SK-N-SH (cell line): ENCODE measurements at regions not wholly inside any gene's neighbourhood (a gene's known extent, or its start where the extent isn't known, plus 50 kb on each side); places are given as distances from the start of the nearest gene placed in this dataset.

Source experiments
- CTCF ChIA-PET: fragments of 300-600, 350-600 bp; formaldehyde crosslinking; extraction: SDS; loops from one replicate; lab custom pipeline; 2021; lab: Yijun Ruan, JAX
- POLR2A ChIA-PET: fragments of 350-600 bp; sonication (Branson Sonifier 250); formaldehyde crosslinking; extraction: SDS; loops from one replicate; lab custom pipeline; 2020; ENCODE audit warnings: antibody characterized with exemption, inconsistent platforms; lab: Yijun Ruan, JAX
- DNase-seq: peaks from one replicate; pipeline ENCODE4 v3.0.0; 2012
- H2AFZ ChIP-seq: fragments of 200-600 bp; sonication (generic); 2 replicates; pipeline ENCODE4 v1.8.1; 2016; ENCODE audit warnings: antibody characterized with exemption, mild to moderate bottlenecking, low read depth
- H3F3A ChIP-seq: fragments of 200-600 bp; sonication (generic); replicated peaks from 2 replicates; pipeline ENCODE3; 2016; ENCODE audit warnings: antibody characterized with exemption, mild to moderate bottlenecking; ENCODE audit not compliant: insufficient read depth
- H3K27ac ChIP-seq, 2 experiments: fragments of 200-500 bp in 1 of 2; fragments of 200-600 bp in 1 of 2; sonication (Bioruptor generic) in 1 of 2; sonication (generic), shearing (Covaris generic) in 1 of 2; 2 replicates each; pipeline versions ENCODE4 v1.5.1 to v1.6.1; 2014 to 2016; ENCODE audit warnings: low read depth in 2 of 2, inconsistent platforms in 1 of 2, low read length in 1 of 2, mild to moderate bottlenecking in 1 of 2, mixed read lengths in 1 of 2
- H3K27me3 ChIP-seq: fragments of 200-600 bp; sonication (generic), shearing (Covaris generic); 2 replicates; pipeline ENCODE4 v1.6.1; 2016; ENCODE audit warnings: mixed run types; ENCODE audit not compliant: insufficient read depth
- H3K36me3 ChIP-seq, 2 experiments: fragments of 200-500 bp in 1 of 2; fragments of 200-600 bp in 1 of 2; sonication (Bioruptor generic) in 1 of 2; sonication (generic) in 1 of 2; replicated peaks in 1 of 2; 2 replicates each; pipeline versions ENCODE3 to v1.5.1; 2014 to 2016; ENCODE audit warnings: low read length in 1 of 2, mild to moderate bottlenecking in 1 of 2; ENCODE audit not compliant: insufficient read depth in 2 of 2, control insufficient read depth in 1 of 2
- H3K4me1 ChIP-seq, 2 experiments: fragments of 200-500 bp in 1 of 2; fragments of 200-600 bp in 1 of 2; sonication (Bioruptor generic) in 1 of 2; sonication (generic), shearing (Covaris generic) in 1 of 2; 2 replicates each; pipeline versions ENCODE4 v1.5.1 to v1.6.1; 2014 to 2016; ENCODE audit warnings: low read depth in 1 of 2, low read length in 1 of 2, mixed run types in 1 of 2; ENCODE audit not compliant: insufficient read depth in 2 of 2, control insufficient read depth in 1 of 2
- H3K4me2 ChIP-seq: fragments of 200-600 bp; sonication (generic), shearing (Covaris generic); 2 replicates; pipeline ENCODE4 v1.6.1; 2017; ENCODE audit warnings: mixed run types
- H3K4me3 ChIP-seq, 2 experiments: fragments of 200-500 bp in 1 of 2; fragments of 200-600 bp in 1 of 2; sonication (Bioruptor generic) in 1 of 2; sonication (generic), shearing (Covaris generic) in 1 of 2; 2 replicates each; pipeline versions ENCODE4 v1.5.1 to v1.8.1; 2014 to 2016; ENCODE audit warnings: low read depth in 2 of 2, inconsistent platforms in 1 of 2, low read length in 1 of 2, mild to moderate bottlenecking in 1 of 2, mixed read lengths in 1 of 2, moderate library complexity in 1 of 2
- H3K79me2 ChIP-seq: fragments of 200-600 bp; sonication (generic); 2 replicates; pipeline ENCODE4 v1.8.1; 2017; ENCODE audit warnings: mild to moderate bottlenecking; ENCODE audit not compliant: insufficient read depth
- H3K9ac ChIP-seq: fragments of 200-600 bp; sonication (generic); 2 replicates; pipeline ENCODE4 v1.6.1; 2017; ENCODE audit warnings: mixed run types
- H3K9me2 ChIP-seq: fragments of 200-600 bp; sonication (generic); 2 replicates; pipeline ENCODE4 v1.6.1; 2017; ENCODE audit warnings: mixed run types
- H3K9me3 ChIP-seq: fragments of 200-600 bp; sonication (generic); 2 replicates; pipeline ENCODE4 v1.6.1; 2017; ENCODE audit warnings: mixed run types, mild to moderate bottlenecking, moderate library complexity
- H4K20me1 ChIP-seq: fragments of 200-600 bp; sonication (generic); 2 replicates; pipeline ENCODE4 v1.6.1; 2017; ENCODE audit warnings: mild to moderate bottlenecking, mixed run types; ENCODE audit not compliant: insufficient read depth
- CHD2 ChIP-seq: fragments of 150-350 bp; IDR thresholded peaks from 2 replicates; pipeline ENCODE4 v1.6.1; 2018; ENCODE audit warnings: low read length; ENCODE audit not compliant: partially characterized antibody
- ELF1 ChIP-seq: IDR thresholded peaks from 2 replicates; pipeline ENCODE4 v1.4.0; 2012
- EZH2phosphoT487 ChIP-seq: fragments of 200-600 bp; sonication (generic); IDR thresholded peaks from 2 replicates; pipeline ENCODE4 v1.6.1; 2017; ENCODE audit warnings: low read depth, mixed run types, mild to moderate bottlenecking, antibody characterized with exemption, moderate library complexity, borderline replicate concordance
- FOXJ3 ChIP-seq: sonication (generic); formaldehyde crosslinking; IDR thresholded peaks from 2 replicates; pipeline ENCODE4 v1.5.1; 2020; ENCODE audit warnings: mild to moderate bottlenecking, missing genetic modification reagents
- GABPA ChIP-seq: IDR thresholded peaks from 2 replicates; pipeline ENCODE4 v1.4.0; 2012; ENCODE audit warnings: low read depth, mild to moderate bottlenecking
- GATA2 ChIP-seq: sonication (generic); formaldehyde crosslinking; IDR thresholded peaks from 2 replicates; pipeline ENCODE4 v1.5.0; 2020; ENCODE audit warnings: mild to moderate bottlenecking, missing genetic modification reagents
- MEF2A ChIP-seq: IDR thresholded peaks from 2 replicates; pipeline ENCODE4 v1.4.0; 2012; ENCODE audit warnings: low read depth, borderline replicate concordance
- NRF1 ChIP-seq: IDR thresholded peaks from 2 replicates; pipeline ENCODE4 v1.6.1; 2012; ENCODE audit warnings: low read depth, mild to moderate bottlenecking, low read length
- POLR2AphosphoS5 ChIP-seq: IDR thresholded peaks from 2 replicates; pipeline ENCODE4 v1.6.1; 2012; ENCODE audit warnings: low read depth, low read length
- RAD21 ChIP-seq: IDR thresholded peaks from 2 replicates; pipeline ENCODE4 v1.6.1; 2012; ENCODE audit warnings: mild to moderate bottlenecking, low read length
- RCOR1 ChIP-seq: fragments of 150-350 bp; IDR thresholded peaks from 2 replicates; pipeline ENCODE4 v1.6.1; 2017; ENCODE audit warnings: antibody characterized with exemption, low read length
- RFX5 ChIP-seq: IDR thresholded peaks from 2 replicates; pipeline ENCODE4 v1.6.1; 2012; ENCODE audit warnings: mild to moderate bottlenecking, improper control_type of control experiment, low read length
- RXRA ChIP-seq: IDR thresholded peaks from 2 replicates; pipeline ENCODE4 v1.4.0; 2012; ENCODE audit warnings: low read depth, mild to moderate bottlenecking, borderline replicate concordance
- TEAD4 ChIP-seq: IDR thresholded peaks from 2 replicates; pipeline ENCODE4 v1.4.0; 2012; ENCODE audit warnings: mild to moderate bottlenecking, borderline replicate concordance; ENCODE audit not compliant: insufficient read depth
- YY1 ChIP-seq: IDR thresholded peaks from 2 replicates; pipeline ENCODE4 v1.4.0; 2012; ENCODE audit warnings: low read depth, mild to moderate bottlenecking
- WGBS: methylation state at CpG from one replicate; pipeline ENCODE4 v1.1.6; 2017; ENCODE audit warnings: low lambda C conversion rate; 5-methylcytosine and 5-hydroxymethylcytosine counted together
- TF ChIP-seq, protein P1 (sequence below): IDR thresholded peaks from 2 replicates; pipeline ENCODE4 v1.4.0; 2012; ENCODE audit warnings: low read depth
- TF ChIP-seq, protein P2 (sequence below): IDR thresholded peaks from 2 replicates; pipeline ENCODE4 v1.6.1; 2012; ENCODE audit warnings: mild to moderate bottlenecking, low read depth, low read length, moderate library complexity
- TF ChIP-seq, protein P3 (sequence below): IDR thresholded peaks from 2 replicates; pipeline ENCODE4 v1.4.0; 2012; ENCODE audit warnings: low read depth, borderline replicate concordance
- TF ChIP-seq, protein P4 (sequence below): fragments of 150-350 bp; IDR thresholded peaks from 2 replicates; pipeline ENCODE4 v1.6.1; 2017; ENCODE audit warnings: antibody characterized with exemption, low read length, low read depth, borderline replicate concordance
- TF ChIP-seq, protein P5 (sequence below): IDR thresholded peaks from 2 replicates; pipeline ENCODE4 v1.4.0; 2012; ENCODE audit warnings: low read depth, borderline replicate concordance

DNA sequence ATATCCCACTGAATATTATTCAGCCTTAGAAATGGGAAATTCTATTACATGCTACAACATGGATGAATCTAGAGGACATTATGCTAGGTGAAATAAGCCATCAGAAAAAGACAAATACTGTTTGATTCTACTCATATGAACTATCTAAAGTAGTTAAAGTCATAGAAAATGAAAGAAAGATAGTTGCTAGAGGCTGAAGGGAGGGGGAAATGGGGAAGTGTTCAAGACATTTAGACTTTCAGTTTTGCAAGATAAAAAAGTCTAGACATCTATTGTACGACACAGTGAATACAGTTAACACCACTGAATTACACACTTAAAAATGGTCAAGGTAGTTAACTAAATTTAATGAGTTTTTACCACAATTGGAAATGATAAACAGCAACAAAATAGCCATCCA lies 835.9 kb upstream of the CHAC2 start:
- Histone ChIP-seq H4K20me1 (no peaks in the 10 kb centered on the region), H2AFZ (no peak overlapping the region), H3K9me2 (no peaks in the 10 kb centered on the region; the same call in 1 of the 2 replicates), H3K9ac (no peak overlapping the region), H3K27ac (no peak overlapping the region), H3K36me3 (no peaks in the 10 kb centered on the region), H3F3A (peaks cover 15% of the 10 kb centered on the region), H3K79me2 (no peaks in the 10 kb centered on the region), H3K9me3 (no peaks in the 10 kb centered on the region), H3K4me2 (no peak overlapping the region), H3K27me3 (no peaks in the 10 kb centered on the region), H3K4me1 (0 out of 4 replicates have a peak, but pooled peaks cover 0 to 4% of the 10 kb centered on the region in 2 experiments), H3K4me3 (no peak overlapping the region)
- ChIA-PET CTCF (no interaction called here), POLR2A (no interaction called here)
- 11% methylated on average over 1 of the region's 1 CpG for WGBS
- DNase-seq, result no peak
- TF ChIP-seq, protein P1, sequence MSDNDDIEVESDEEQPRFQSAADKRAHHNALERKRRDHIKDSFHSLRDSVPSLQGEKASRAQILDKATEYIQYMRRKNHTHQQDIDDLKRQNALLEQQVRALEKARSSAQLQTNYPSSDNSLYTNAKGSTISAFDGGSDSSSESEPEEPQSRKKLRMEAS, result no peak
- TF ChIP-seq RXRA (no peak), POLR2AphosphoS5 (no peak), RFX5 (no peak), NRF1 (no peak), YY1 (no peak), MEF2A (no peak), GATA2 (CRISPR knock-in tag) (no peak), FOXJ3 (CRISPR knock-in tag) (no peak), RAD21 (no peak), RCOR1 (no peak), TEAD4 (no peak), GABPA (no peak), EZH2phosphoT487 (no peak), ELF1 (no peak), CHD2 (no peak)
- TF ChIP-seq, protein P2, sequence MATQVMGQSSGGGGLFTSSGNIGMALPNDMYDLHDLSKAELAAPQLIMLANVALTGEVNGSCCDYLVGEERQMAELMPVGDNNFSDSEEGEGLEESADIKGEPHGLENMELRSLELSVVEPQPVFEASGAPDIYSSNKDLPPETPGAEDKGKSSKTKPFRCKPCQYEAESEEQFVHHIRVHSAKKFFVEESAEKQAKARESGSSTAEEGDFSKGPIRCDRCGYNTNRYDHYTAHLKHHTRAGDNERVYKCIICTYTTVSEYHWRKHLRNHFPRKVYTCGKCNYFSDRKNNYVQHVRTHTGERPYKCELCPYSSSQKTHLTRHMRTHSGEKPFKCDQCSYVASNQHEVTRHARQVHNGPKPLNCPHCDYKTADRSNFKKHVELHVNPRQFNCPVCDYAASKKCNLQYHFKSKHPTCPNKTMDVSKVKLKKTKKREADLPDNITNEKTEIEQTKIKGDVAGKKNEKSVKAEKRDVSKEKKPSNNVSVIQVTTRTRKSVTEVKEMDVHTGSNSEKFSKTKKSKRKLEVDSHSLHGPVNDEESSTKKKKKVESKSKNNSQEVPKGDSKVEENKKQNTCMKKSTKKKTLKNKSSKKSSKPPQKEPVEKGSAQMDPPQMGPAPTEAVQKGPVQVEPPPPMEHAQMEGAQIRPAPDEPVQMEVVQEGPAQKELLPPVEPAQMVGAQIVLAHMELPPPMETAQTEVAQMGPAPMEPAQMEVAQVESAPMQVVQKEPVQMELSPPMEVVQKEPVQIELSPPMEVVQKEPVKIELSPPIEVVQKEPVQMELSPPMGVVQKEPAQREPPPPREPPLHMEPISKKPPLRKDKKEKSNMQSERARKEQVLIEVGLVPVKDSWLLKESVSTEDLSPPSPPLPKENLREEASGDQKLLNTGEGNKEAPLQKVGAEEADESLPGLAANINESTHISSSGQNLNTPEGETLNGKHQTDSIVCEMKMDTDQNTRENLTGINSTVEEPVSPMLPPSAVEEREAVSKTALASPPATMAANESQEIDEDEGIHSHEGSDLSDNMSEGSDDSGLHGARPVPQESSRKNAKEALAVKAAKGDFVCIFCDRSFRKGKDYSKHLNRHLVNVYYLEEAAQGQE, result no peak
- TF ChIP-seq, protein P3, sequence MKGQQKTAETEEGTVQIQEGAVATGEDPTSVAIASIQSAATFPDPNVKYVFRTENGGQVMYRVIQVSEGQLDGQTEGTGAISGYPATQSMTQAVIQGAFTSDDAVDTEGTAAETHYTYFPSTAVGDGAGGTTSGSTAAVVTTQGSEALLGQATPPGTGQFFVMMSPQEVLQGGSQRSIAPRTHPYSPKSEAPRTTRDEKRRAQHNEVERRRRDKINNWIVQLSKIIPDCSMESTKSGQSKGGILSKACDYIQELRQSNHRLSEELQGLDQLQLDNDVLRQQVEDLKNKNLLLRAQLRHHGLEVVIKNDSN, result no peak
- TF ChIP-seq, protein P4, sequence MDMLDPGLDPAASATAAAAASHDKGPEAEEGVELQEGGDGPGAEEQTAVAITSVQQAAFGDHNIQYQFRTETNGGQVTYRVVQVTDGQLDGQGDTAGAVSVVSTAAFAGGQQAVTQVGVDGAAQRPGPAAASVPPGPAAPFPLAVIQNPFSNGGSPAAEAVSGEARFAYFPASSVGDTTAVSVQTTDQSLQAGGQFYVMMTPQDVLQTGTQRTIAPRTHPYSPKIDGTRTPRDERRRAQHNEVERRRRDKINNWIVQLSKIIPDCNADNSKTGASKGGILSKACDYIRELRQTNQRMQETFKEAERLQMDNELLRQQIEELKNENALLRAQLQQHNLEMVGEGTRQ, result no peak
- TF ChIP-seq, protein P5, sequence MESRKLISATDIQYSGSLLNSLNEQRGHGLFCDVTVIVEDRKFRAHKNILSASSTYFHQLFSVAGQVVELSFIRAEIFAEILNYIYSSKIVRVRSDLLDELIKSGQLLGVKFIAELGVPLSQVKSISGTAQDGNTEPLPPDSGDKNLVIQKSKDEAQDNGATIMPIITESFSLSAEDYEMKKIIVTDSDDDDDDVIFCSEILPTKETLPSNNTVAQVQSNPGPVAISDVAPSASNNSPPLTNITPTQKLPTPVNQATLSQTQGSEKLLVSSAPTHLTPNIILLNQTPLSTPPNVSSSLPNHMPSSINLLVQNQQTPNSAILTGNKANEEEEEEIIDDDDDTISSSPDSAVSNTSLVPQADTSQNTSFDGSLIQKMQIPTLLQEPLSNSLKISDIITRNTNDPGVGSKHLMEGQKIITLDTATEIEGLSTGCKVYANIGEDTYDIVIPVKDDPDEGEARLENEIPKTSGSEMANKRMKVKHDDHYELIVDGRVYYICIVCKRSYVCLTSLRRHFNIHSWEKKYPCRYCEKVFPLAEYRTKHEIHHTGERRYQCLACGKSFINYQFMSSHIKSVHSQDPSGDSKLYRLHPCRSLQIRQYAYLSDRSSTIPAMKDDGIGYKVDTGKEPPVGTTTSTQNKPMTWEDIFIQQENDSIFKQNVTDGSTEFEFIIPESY, result no peak
